Stomach (tissue), 8 donors: ENCODE measurements at regions not wholly inside any gene's neighbourhood (a gene's known extent, or its start where the extent isn't known, plus 50 kb on each side); places are given as distances from the start of the nearest gene placed in this dataset.

Experiments
- DNase-seq, 2 donors: peaks; one replicate each; pipeline versions ENCODE4 v3.0.0 to v3.0.0-alpha.2; 2013 to 2019
- H3K27ac ChIP-seq, 5 donors: fragments of 200-600 bp in 4 of 5; sonication (generic) in 4 of 5; one replicate each; pipeline ENCODE4 v1.5.1; 2013 to 2019; ENCODE audit warnings: mild to moderate bottlenecking in 1 of 5, moderate library complexity in 1 of 5
- H3K27me3 ChIP-seq, 3 donors: fragments of 200-600 bp; sonication (generic); one replicate each; pipeline ENCODE4 v1.5.1; 2017 to 2019; ENCODE audit warnings: mixed run types in 1 of 3
- H3K36me3 ChIP-seq, 4 donors: fragments of 200-600 bp; sonication (generic); 1 replicate in 3 of 4; 2 replicates in 1 of 4; pipeline ENCODE4 v1.5.1; 2016 to 2019
- H3K4me1 ChIP-seq, 4 donors: fragments of 200-600 bp; sonication (generic); one replicate each; pipeline ENCODE4 v1.5.1; 2016 to 2019
- H3K4me3 ChIP-seq, 4 donors: fragments of 200-600 bp; sonication (generic) in 3 of 4; one replicate each; pipeline ENCODE4 v1.5.1; 2016 to 2019; ENCODE audit warnings: mild to moderate bottlenecking in 1 of 4
- H3K9me3 ChIP-seq, 4 donors: fragments of 200-600 bp; sonication (generic); one replicate each; pipeline ENCODE4 v1.5.1; 2016 to 2019
- EP300 ChIP-seq: sonication (generic); formaldehyde crosslinking; IDR thresholded peaks from one replicate; pipeline ENCODE4 v1.6.1; 2017; ENCODE audit warnings: antibody characterized with exemption
- POLR2A ChIP-seq, 4 donors: fragments of 450-650 bp; IDR thresholded peaks; one replicate each; pipeline ENCODE4 v1.6.1; 2016; ENCODE audit warnings: antibody characterized with exemption in 4 of 4, control low read depth in 2 of 4, mild to moderate bottlenecking in 1 of 4, moderate library complexity in 1 of 4
- POLR2AphosphoS5 ChIP-seq, 3 donors: sonication (generic); formaldehyde crosslinking; IDR thresholded peaks; one replicate each; pipeline ENCODE4 v1.6.1; 2016; ENCODE audit warnings: antibody characterized with exemption in 3 of 3
- WGBS, 5 donors: extraction: QIAGEN DNeasy Blood & Tissue Kit in 3 of 5; methylation state at CpG; one replicate each; pipeline versions ENCODE4 v1.1.5 to v1.1.7; 2013 to 2018; 5-methylcytosine and 5-hydroxymethylcytosine counted together
- intact Hi-C: fragments of 100-400 bp; cut with DNase I; formaldehyde crosslinking; loops from one replicate; pipeline ENCODE4 v1.15.1; 2023; ENCODE audit warnings: low total_unique reads
- TF ChIP-seq, protein P1 (sequence below), 7 experiments: fragments of 450-650 bp in 4 of 7; fragments of 200-600 bp in 3 of 7; sonication (generic) in 3 of 7; IDR thresholded peaks; one replicate each; pipeline ENCODE4 v1.5.1; 2016 to 2019; ENCODE audit warnings: antibody characterized with exemption in 7 of 7, control low read depth in 2 of 7, mild to moderate bottlenecking in 1 of 7
- donor health status: healthy with polysubstance abuse.
- donor health status: Bipolar disorder and iron deficiency.
- donor health status: healthy.

DNA sequence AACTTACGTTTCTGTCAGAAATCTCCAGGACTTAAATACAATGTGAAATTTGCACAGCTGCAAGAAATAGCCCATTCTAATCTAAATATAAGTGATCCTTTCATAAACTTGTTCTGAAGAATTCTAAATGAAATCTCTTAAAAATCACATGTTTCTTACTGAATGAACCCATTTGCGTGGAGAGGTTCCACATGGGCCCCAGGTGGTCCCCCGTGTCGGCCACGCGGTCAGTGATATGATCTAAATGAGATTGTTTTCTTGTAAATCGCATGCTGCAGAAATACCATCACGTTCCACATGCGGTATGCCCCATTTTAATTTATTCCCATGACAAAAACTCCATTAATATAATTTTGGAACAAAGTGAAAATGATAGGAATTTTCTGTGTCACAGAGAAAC, 818.9 kb upstream of the SLC35B3 start:
- Histone ChIP-seq H3K27me3 (no peaks in the 10 kb centered on the region), H3K4me3 (no peak overlapping the region), H3K9me3 (no peaks in the 10 kb centered on the region), H3K36me3 (no peaks in the 10 kb centered on the region), H3K27ac (no peak overlapping the region), H3K4me1 (no peaks in the 10 kb centered on the region)
- intact Hi-C loops, result no loop called here
- TF ChIP-seq POLR2AphosphoS5 (IDR thresholded peaks at IDR 0.05) (no peak), EP300 (no peak), POLR2A (IDR thresholded peaks at IDR 0.05) (no peak)
- TF ChIP-seq, protein P1, sequence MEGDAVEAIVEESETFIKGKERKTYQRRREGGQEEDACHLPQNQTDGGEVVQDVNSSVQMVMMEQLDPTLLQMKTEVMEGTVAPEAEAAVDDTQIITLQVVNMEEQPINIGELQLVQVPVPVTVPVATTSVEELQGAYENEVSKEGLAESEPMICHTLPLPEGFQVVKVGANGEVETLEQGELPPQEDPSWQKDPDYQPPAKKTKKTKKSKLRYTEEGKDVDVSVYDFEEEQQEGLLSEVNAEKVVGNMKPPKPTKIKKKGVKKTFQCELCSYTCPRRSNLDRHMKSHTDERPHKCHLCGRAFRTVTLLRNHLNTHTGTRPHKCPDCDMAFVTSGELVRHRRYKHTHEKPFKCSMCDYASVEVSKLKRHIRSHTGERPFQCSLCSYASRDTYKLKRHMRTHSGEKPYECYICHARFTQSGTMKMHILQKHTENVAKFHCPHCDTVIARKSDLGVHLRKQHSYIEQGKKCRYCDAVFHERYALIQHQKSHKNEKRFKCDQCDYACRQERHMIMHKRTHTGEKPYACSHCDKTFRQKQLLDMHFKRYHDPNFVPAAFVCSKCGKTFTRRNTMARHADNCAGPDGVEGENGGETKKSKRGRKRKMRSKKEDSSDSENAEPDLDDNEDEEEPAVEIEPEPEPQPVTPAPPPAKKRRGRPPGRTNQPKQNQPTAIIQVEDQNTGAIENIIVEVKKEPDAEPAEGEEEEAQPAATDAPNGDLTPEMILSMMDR (IDR thresholded peaks at IDR 0.05), result no peak
- DNase-seq, result no peak
- WGBS, 5 donors, result 71 to 81% (median 78%) methylated on average over 9 of the region's 9 CpGs

DNA sequence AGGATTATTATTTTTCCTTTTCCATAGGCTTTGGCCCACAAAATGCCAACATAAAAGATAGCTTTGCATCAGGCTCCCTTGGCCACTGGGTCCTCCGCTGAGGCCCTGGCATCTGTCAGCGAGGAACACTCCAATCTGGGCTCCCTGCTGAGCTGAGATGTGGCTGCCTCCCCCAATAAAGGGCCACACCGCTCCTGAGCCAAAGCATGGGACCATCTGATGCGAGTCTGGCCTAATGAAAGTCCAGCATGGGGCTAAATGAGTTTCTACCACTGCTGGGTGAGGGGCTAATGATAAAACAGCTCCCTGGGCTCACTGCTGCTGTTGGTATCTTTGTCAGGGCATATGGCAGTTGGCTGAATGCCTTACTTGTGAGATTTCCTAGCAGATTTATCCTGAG, 817.5 kb upstream of the SLC35B3 start:
- TF ChIP-seq EP300 (no peak), POLR2A (IDR thresholded peaks at IDR 0.05) (no peak), POLR2AphosphoS5 (IDR thresholded peaks at IDR 0.05) (no peak)
- TF ChIP-seq, protein P1 (IDR thresholded peaks at IDR 0.05), result no peak
- intact Hi-C loops, result no loop called here
- no peak overlapping the region for H3K4me3 ChIP-seq
- H3K27ac ChIP-seq, result no peak overlapping the region
- H3K27me3 ChIP-seq, result no peaks in the 10 kb centered on the region
- no peak for DNase-seq
- 79 to 84% (median 81%) methylated on average over 4 of the region's 4 CpGs for WGBS, 5 donors
- no peaks in the 10 kb centered on the region for H3K4me1 ChIP-seq
- no peaks in the 10 kb centered on the region for H3K9me3 ChIP-seq
- no peaks in the 10 kb centered on the region for H3K36me3 ChIP-seq

DNA sequence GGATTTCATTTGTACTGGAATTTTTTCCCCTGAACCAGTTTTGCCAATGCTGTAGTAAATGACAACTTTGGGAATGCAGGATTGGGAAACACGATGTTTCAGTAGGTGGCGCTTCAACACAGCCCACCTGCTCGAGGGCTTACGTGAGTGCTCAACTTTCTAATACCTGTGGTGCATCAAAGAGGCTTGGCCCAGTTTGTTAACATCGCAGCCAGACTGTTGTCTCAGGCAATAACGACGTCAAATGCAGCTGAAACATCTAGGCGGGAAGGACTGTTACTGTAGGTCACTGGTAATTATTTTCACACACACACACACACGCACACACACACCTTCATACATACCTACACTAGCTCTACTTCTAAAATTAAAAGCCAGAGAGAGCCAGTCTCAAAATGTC, 815.5 kb upstream of the SLC35B3 start:
- WGBS, 5 donors, result 11 to 22% (median 13%) methylated on average over 9 of the region's 9 CpGs
- intact Hi-C loops, result no loop called here

DNA sequence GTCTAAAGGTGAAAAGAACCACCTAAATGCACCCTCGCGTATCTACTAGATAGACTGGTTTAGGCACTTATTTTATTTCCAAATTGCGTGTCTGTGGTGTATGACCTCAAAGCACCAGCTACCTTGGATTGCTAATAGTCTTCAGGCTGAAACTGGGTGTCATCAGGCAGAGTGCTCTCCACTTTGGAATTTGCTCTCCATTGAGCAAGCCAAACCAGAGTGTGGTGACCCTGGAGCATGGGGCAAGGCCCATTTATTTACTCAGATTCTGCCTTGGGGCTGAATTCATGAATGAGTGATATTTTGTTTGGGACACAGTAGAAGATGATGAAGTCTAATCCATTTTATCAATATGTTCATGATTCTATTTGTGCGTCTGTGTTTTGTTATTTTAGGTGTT, 812.8 kb upstream of the SLC35B3 start:
- no peak overlapping the region for H3K27ac ChIP-seq
- no peaks in the 10 kb centered on the region for H3K36me3 ChIP-seq
- H3K27me3 ChIP-seq, result no peaks in the 10 kb centered on the region
- TF ChIP-seq, protein P1 (IDR thresholded peaks at IDR 0.05), result no peak
- TF ChIP-seq EP300 (no peak), POLR2A (IDR thresholded peaks at IDR 0.05) (no peak)
- intact Hi-C loops, result no loop called here
- H3K4me3 ChIP-seq, result no peak overlapping the region
- no peaks in the 10 kb centered on the region for H3K4me1 ChIP-seq
- DNase-seq, result no peak
- no peaks in the 10 kb centered on the region for H3K9me3 ChIP-seq
- WGBS, 5 donors, result 87 to 95% (median 94%) methylated on average over 4 of the region's 4 CpGs

More for the DNA sequence above, 815.5 kb upstream of the SLC35B3 start:
- no peaks in the 10 kb centered on the region for H3K9me3 ChIP-seq
- H3K27me3 ChIP-seq, result no peaks in the 10 kb centered on the region
- H3K36me3 ChIP-seq, result no peaks in the 10 kb centered on the region
- no peak overlapping the region for H3K27ac ChIP-seq
- DNase-seq, result peak; percentile 57 to 69
- H3K4me1 ChIP-seq, result no peaks in the 10 kb centered on the region
- TF ChIP-seq POLR2AphosphoS5 (IDR thresholded peaks at IDR 0.05), result no peak
- no peak for TF ChIP-seq EP300
- no peak for TF ChIP-seq POLR2A (IDR thresholded peaks at IDR 0.05)
- TF ChIP-seq, protein P1 (IDR thresholded peaks at IDR 0.05), result peak in 5 of 7 experiments; percentile 22 to 51 (median 27)
- H3K4me3 ChIP-seq, result no peak overlapping the region
